NCI-H1092 treated with DMSO at 0.1 percent for 48 hours (cell line): ENCODE measurements at regions not wholly inside any gene's neighbourhood (a gene's known extent, or its start where the extent isn't known, plus 50 kb on each side); places are given as distances from the start of the nearest gene placed in this dataset.

Experiments
- DNase-seq: peaks from one replicate; lab custom pipeline; 2025; lab: John Stamatoyannopoulos, UW

- no peak for DNase-seq
Measured at GRCh38 chr13:97057176-97057575, 62.9 kb upstream of the OXGR1 start.

GRCh38 chr13:97058391-97058790, 64.1 kb upstream of the OXGR1 start:
- DNase-seq = no peak

GRCh38 chr13:97058926-97059325, 64.7 kb upstream of the OXGR1 start:
- no peak for DNase-seq

- DNase-seq = peak; percentile 6
Measured at GRCh38 chr13:97067017-97067895, 73.0 kb upstream of the OXGR1 start.

- DNase-seq = peak; percentile 86
Measured at GRCh38 chr13:97068151-97068550, 73.9 kb upstream of the OXGR1 start.

GRCh38 chr13:97069050-97069815, 75.0 kb upstream of the OXGR1 start:
- DNase-seq = peak; percentile 70

GRCh38 chr13:97072297-97072696, 78.0 kb upstream of the OXGR1 start:
- DNase-seq = no peak

GRCh38 chr13:97074618-97075017, 80.3 kb upstream of the OXGR1 start:
- DNase-seq = no peak

GRCh38 chr13:97076898-97077297, 82.6 kb upstream of the OXGR1 start:
- DNase-seq = no peak

- DNase-seq = no peak
Measured at GRCh38 chr13:97077341-97077740, 83.1 kb upstream of the OXGR1 start.

- DNase-seq = no peak
Measured at GRCh38 chr13:97079726-97080125, 85.5 kb upstream of the OXGR1 start.

GRCh38 chr13:97082461-97083207, 88.4 kb upstream of the OXGR1 start:
- no peak for DNase-seq

- DNase-seq = no peak
Measured at GRCh38 chr13:97091196-97091595, 96.9 kb upstream of the OXGR1 start.

- DNase-seq = no peak
Measured at GRCh38 chr13:97100821-97101220, 106.5 kb upstream of the OXGR1 start.

- DNase-seq = no peak
Measured at GRCh38 chr13:97101912-97102708, 107.8 kb upstream of the OXGR1 start.

GRCh38 chr13:97106323-97106722, 112.0 kb upstream of the OXGR1 start:
- no peak for DNase-seq

GRCh38 chr13:97107815-97108529, 113.7 kb upstream of the OXGR1 start:
- no peak for DNase-seq

GRCh38 chr13:97108530-97108900, 113.6 kb upstream of the MBNL2 start:
- no peak for DNase-seq

GRCh38 chr13:97109256-97109655, 112.9 kb upstream of the MBNL2 start:
- no peak for DNase-seq

GRCh38 chr13:97109841-97110492, 112.2 kb upstream of the MBNL2 start:
- peak; percentile 90 for DNase-seq

GRCh38 chr13:97110936-97111335, 111.2 kb upstream of the MBNL2 start:
- no peak for DNase-seq
